ENCODE measurements at regions not wholly inside any gene's neighbourhood (a gene's known extent, or its start where the extent isn't known, plus 50 kb on each side); places are given as distances from the start of the nearest gene placed in this dataset.
"Not testable (repeated sequence)": the region's sequence is repeated elsewhere in the genome, so short reads cannot be mapped to it uniquely, and the experiment has no call there.

GRCh38 chr14:106683631-106684030, 1157.2 kb downstream of the TMEM121 start:
- DNase-seq (ENCODE audit: low read depth): no peak
- TF ChIP-seq, protein P1, sequence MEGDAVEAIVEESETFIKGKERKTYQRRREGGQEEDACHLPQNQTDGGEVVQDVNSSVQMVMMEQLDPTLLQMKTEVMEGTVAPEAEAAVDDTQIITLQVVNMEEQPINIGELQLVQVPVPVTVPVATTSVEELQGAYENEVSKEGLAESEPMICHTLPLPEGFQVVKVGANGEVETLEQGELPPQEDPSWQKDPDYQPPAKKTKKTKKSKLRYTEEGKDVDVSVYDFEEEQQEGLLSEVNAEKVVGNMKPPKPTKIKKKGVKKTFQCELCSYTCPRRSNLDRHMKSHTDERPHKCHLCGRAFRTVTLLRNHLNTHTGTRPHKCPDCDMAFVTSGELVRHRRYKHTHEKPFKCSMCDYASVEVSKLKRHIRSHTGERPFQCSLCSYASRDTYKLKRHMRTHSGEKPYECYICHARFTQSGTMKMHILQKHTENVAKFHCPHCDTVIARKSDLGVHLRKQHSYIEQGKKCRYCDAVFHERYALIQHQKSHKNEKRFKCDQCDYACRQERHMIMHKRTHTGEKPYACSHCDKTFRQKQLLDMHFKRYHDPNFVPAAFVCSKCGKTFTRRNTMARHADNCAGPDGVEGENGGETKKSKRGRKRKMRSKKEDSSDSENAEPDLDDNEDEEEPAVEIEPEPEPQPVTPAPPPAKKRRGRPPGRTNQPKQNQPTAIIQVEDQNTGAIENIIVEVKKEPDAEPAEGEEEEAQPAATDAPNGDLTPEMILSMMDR (conservative IDR thresholded peaks at IDR 0.05; ENCODE audit: low read depth, low read length): no peak
- H3K4me3 ChIP-seq (ENCODE audit: low read depth, low read length): no peak overlapping the region

DNA sequence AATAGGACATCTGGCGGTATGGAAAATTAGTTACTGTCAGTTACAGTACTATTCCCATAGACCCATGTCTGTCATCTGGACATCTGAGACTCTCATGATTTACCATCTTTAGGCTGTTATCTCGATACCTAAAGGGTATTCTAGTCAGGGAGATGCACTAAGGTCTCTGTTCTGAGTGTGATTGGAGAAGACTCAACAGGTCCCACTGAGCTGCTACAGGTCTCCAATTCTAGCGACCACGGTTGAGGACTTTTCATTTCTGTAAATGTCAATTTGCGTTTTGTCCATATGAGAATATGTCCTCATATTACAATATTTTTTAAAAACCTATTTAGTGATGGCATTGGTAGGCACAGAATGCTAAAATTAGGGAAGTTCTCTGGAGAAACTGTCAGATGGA, 1160.2 kb downstream of the TMEM121 start:
- no peak overlapping the region for H3K4me3 ChIP-seq (ENCODE audit: low read depth, low read length)
- no peak for DNase-seq (ENCODE audit: low read depth)
- TF ChIP-seq, protein P1 (conservative IDR thresholded peaks at IDR 0.05; ENCODE audit: low read depth, low read length): no peak

DNA sequence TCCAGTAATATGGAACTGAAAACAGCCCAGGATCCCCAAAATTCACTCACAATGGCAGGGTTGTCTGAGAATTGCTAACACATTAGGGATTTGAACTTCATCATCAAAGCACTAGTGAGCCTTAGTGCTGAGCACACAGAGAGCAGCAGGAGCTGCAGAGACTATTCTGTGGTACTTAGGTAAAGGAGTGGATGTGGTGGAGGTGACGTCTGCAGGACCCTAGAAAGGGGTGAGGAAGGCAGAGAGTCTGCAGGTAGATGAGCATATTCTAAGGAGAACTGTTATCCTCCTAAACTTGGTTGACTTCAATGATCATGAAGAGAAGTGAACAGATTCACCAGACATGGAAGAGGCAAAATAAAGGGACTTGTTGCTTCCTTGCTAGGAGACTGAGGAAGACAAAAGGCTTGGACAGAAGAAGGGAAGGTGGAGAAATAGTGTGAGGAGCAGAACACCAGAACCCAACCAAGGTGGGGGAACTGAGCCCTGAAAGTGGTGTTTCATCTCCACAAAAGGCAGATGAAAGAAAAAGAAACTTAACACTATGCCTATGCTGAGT, 1164.0 kb downstream of the TMEM121 start:
- DNase-seq (ENCODE audit: low read depth): no peak
- TF ChIP-seq, protein P1 (conservative IDR thresholded peaks at IDR 0.05; ENCODE audit: low read depth, low read length): no peak
- no peak overlapping the region for H3K4me3 ChIP-seq (ENCODE audit: low read depth, low read length)

DNA sequence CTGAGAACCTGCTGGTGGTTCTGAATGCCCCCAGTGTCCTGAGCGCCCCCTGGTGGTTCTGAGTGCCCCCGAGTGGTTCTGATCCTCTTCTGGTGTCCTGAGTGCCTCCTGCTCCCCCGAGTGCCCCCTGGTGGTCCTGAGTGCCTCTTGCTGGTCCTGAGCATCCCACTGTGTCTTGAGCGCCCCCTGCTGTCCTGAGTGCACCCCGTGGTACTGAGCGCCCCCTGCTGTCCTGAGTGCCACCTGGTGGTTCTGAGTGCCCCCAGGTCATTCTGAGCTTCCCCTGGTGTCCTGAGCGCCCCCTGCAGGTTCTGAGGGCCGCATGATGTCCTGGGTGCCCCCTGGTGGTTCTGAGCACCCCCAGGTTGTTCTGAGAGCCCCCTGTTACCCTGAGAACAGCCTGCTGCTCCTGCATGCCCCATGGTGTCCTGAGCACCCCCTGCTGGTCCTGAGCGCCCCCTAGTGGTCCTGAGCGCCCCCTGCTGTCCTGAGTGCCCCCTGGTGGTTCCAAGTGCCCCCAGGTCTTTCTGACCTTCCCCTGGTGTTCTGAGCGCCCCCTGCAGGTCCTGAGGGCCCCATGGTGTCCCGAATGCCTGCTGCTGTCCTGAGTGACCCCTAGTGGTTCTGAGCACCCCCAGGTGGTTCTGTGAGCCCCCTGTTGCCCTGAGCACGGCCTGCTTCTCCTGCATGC, 1165.4 kb downstream of the TMEM121 start:
- no peak overlapping the region for H3K4me3 ChIP-seq (ENCODE audit: low read depth, low read length)
- TF ChIP-seq, protein P1 (conservative IDR thresholded peaks at IDR 0.05; ENCODE audit: low read depth, low read length): no peak
- no peak for DNase-seq (ENCODE audit: low read depth)

GRCh38 chr14:106694638-106695393, 1168.4 kb downstream of the TMEM121 start:
- no peak overlapping the region for H3K4me3 ChIP-seq (ENCODE audit: low read depth, low read length)
- DNase-seq (ENCODE audit: low read depth): no peak
- TF ChIP-seq, protein P1 (conservative IDR thresholded peaks at IDR 0.05; ENCODE audit: low read depth, low read length): peak; percentile 13

- DNase-seq (ENCODE audit: low read depth); H3K4me3 ChIP-seq (ENCODE audit: low read depth, low read length): not testable (repeated sequence)
These were observed 1172.4 kb downstream of the TMEM121 start for GRCh38 chr14:106698620-106699267.

DNA sequence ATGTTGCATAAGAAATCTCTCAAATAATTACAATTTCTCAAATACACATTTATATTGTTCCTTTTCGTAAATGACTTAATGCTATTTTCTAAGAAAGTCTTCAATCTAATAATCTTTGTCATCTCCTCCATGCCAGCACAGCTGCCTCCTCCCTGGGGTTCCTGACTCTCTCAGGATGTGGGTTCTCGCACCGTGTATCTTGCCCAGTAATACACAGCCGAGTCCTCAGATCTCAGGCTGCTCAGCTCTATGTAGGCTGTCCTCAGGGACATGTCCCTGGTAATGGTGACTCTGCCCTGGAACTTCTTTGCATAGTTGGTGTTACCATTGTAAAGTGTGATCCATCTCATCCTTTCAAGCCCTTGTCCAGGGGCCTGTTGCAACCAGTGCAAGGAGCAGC, 1177.3 kb downstream of the TMEM121 start:
- not testable (repeated sequence) for DNase-seq (ENCODE audit: low read depth); H3K4me3 ChIP-seq (ENCODE audit: low read depth, low read length)

DNA sequence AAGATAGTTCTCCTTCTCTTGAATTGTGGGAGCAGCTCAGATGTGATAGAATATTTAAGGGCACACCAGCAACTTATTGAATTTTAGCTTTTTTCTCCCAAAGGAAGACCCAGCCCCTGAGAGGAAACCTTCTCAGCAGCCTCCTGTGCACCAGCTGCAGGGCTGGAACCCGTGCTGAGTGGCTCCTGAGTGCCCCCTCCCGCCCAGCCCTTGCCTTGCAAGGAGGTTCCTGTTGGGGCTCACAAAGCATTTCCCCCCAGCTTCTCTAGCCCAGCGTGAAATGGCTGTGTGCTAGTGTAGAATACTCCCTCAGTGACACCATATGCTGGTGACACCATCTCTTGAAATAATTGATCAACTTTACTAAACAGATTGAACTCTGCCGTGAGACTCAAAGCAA, 1180.1 kb downstream of the TMEM121 start:
- H3K4me3 ChIP-seq (ENCODE audit: low read depth, low read length); DNase-seq (ENCODE audit: low read depth): not testable (repeated sequence)

DNA sequence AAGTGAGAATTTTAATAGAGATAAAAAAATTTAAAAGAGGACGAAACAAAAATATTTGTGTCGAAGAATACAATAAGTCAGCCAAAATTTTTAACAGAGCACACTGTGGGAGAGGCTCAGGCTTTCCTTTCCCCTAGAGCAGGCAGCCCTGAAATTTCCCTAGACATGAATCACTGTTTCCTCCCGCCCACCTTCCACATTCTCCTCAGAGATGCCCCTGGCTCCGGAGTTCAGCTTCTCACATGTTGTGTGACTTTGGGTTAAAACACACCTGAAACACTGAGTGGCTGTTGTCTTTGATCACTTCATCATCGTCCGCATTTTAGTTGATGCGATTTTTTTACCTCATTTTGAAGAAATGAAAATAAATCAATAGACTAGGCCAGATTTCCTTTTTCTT, 1183.8 kb downstream of the TMEM121 start:
- not testable (repeated sequence) for H3K4me3 ChIP-seq (ENCODE audit: low read depth, low read length); DNase-seq (ENCODE audit: low read depth)

DNA sequence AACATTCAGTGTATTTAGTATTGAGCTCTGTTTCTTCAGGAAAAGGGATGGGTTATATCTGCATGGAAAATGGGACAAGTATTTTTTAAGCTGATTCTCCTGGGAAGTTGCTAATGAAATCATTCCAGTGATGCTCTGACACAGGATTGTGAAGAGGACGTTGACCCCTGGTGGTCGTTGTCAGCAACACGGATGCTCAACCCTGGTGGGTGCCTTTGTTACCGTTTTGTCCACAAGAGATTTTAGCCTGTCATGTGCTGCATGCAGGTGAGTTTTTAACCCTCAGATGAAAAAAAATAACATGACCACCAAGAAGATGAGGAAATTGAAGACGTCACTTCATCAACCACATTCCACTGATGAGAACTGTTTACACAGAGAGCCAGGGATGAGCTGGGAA, 1186.1 kb downstream of the TMEM121 start:
- H3K4me3 ChIP-seq (ENCODE audit: low read depth, low read length): not testable (repeated sequence)

DNA sequence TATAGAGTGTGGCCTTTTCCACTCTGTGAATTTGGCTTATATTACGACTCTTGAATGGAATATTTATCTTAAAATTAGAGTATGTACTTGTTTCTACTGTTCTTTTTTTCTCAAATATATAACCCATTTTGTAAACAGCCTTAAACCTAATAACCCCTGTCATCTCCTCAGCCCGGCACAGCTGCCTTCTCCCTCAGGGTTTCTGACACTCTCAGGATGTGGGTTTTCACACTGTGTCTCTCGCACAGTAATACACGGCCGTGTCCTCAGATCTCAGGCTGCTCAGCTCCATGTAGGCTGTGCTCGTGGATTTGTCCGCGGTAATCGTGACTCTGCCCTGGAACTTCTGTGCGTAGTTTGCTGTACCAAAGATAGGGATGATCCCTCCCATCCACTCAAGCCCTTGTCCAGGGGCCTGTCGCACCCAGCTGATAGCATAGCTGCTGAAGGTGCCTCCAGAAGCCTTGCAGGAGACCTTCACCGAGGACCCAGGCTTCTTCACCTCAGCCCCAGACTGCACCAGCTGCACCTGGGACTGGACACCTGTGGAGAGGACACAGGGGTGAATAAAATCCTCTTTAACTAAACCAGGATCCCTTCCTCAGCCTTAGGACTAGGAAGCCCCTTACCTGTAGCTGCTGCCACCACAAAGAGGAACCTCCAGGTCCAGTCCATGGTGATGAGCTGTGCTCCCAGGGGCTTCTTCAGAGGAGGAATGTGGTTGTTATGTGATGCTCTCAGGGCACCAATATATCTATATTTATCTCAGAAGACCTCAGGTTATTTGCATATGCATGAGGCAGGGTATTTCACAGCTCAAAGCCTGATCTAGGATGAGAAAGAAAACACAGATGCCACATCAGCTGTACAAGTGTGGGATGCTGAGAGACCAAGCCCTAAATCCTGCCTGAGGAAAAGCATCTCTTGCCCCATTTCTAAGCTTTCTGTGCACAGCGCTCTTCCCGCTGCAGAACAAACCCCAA, 1188.4 kb downstream of the TMEM121 start:
- not testable (repeated sequence) for H3K4me3 ChIP-seq (ENCODE audit: low read depth, low read length); DNase-seq (ENCODE audit: low read depth)

More for the DNA sequence above, 1186.1 kb downstream of the TMEM121 start:
- DNase-seq (ENCODE audit: low read depth): not testable (repeated sequence)
